MM.1S (cell line): ENCODE measurements at regions not wholly inside any gene's neighbourhood (a gene's known extent, or its start where the extent isn't known, plus 50 kb on each side); places are given as distances from the start of the nearest gene placed in this dataset.

Experiments used
- DNase-seq: peaks from one replicate; pipeline ENCODE4 v3.0.0-alpha.2; 2015
- H2AFZ ChIP-seq: fragments of 300-600 bp; sonication (generic); 2 replicates; pipeline ENCODE4 v1.6.0; 2016; ENCODE audit warnings: antibody characterized with exemption, low read length
- H3F3A ChIP-seq: fragments of 300-600 bp; sonication (generic); 2 replicates; pipeline ENCODE4 v1.6.1; 2016; ENCODE audit warnings: mild to moderate bottlenecking, antibody characterized with exemption, low read length, moderate library complexity, mixed read lengths; ENCODE audit not compliant: insufficient read depth
- H3K27ac ChIP-seq: fragments of 300-600 bp; sonication (generic); 2 replicates; pipeline ENCODE4 v1.5.1; 2016; ENCODE audit warnings: mild to moderate bottlenecking, low read length
- H3K27me3 ChIP-seq: fragments of 300-600 bp; sonication (generic); replicated peaks from 2 replicates; pipeline ENCODE4 v1.6.0; 2016; ENCODE audit warnings: low read length; ENCODE audit not compliant: insufficient read depth
- H3K36me3 ChIP-seq: fragments of 300-600 bp; sonication (generic); replicated peaks from 2 replicates; pipeline ENCODE4 v1.6.1; 2016; ENCODE audit warnings: mild to moderate bottlenecking, low read length, mixed read lengths; ENCODE audit not compliant: insufficient read depth
- H3K4me1 ChIP-seq: fragments of 300-600 bp; sonication (generic); 2 replicates; pipeline ENCODE4 v1.6.1; 2016; ENCODE audit warnings: low read length, mixed read lengths
- H3K4me2 ChIP-seq: fragments of 300-600 bp; sonication (generic); 2 replicates; pipeline ENCODE4 v1.6.0; 2016; ENCODE audit warnings: low read depth, low read length
- H3K4me3 ChIP-seq: fragments of 300-600 bp; sonication (generic); 2 replicates; pipeline ENCODE4 v1.5.1; 2016; ENCODE audit warnings: low read length, mixed read lengths
- H3K79me2 ChIP-seq: fragments of 300-600 bp; sonication (generic); 2 replicates; pipeline ENCODE4 v1.6.1; 2016; ENCODE audit warnings: mixed run types, low read length, mixed read lengths
- H3K9ac ChIP-seq: fragments of 300-600 bp; sonication (generic); 2 replicates; pipeline ENCODE4 v1.6.1; 2016; ENCODE audit warnings: low read length, mixed read lengths
- H3K9me2 ChIP-seq: fragments of 300-600 bp; sonication (generic); replicated peaks from 2 replicates; pipeline ENCODE4 v1.6.1; 2016; ENCODE audit warnings: mild to moderate bottlenecking, low read length, mixed read lengths; ENCODE audit not compliant: insufficient read depth
- H3K9me3 ChIP-seq: fragments of 300-600 bp; sonication (generic); replicated peaks from 2 replicates; pipeline ENCODE4 v1.6.1; 2016; ENCODE audit warnings: mild to moderate bottlenecking, low read length, mixed read lengths; ENCODE audit not compliant: insufficient read depth
- H4K20me1 ChIP-seq: fragments of 300-600 bp; sonication (generic); 2 replicates; pipeline ENCODE4 v1.6.1; 2016; ENCODE audit warnings: mild to moderate bottlenecking, low read length, moderate library complexity, mixed read lengths; ENCODE audit not compliant: insufficient read depth
- EZH2 ChIP-seq: fragments of 300-600 bp; sonication (generic); optimal IDR thresholded peaks from 2 replicates; pipeline ENCODE3; 2017; ENCODE audit warnings: low read depth, mild to moderate bottlenecking, antibody characterized with exemption, low read length, mixed read lengths
- EZH2phosphoT487 ChIP-seq: fragments of 300-600 bp; sonication (generic); IDR thresholded peaks from 2 replicates; pipeline ENCODE4 v1.6.1; 2018; ENCODE audit warnings: antibody characterized with exemption, low read length
- TF ChIP-seq, protein P1 (sequence below): fragments of 300-600 bp; sonication (generic); IDR thresholded peaks from 2 replicates; pipeline ENCODE4 v1.5.1; 2016; ENCODE audit warnings: antibody characterized with exemption, low read length, mixed read lengths

GRCh38 chr3:30461311-30461710 lies 145.1 kb upstream of the TGFBR2 start:
- TF ChIP-seq, protein P1, sequence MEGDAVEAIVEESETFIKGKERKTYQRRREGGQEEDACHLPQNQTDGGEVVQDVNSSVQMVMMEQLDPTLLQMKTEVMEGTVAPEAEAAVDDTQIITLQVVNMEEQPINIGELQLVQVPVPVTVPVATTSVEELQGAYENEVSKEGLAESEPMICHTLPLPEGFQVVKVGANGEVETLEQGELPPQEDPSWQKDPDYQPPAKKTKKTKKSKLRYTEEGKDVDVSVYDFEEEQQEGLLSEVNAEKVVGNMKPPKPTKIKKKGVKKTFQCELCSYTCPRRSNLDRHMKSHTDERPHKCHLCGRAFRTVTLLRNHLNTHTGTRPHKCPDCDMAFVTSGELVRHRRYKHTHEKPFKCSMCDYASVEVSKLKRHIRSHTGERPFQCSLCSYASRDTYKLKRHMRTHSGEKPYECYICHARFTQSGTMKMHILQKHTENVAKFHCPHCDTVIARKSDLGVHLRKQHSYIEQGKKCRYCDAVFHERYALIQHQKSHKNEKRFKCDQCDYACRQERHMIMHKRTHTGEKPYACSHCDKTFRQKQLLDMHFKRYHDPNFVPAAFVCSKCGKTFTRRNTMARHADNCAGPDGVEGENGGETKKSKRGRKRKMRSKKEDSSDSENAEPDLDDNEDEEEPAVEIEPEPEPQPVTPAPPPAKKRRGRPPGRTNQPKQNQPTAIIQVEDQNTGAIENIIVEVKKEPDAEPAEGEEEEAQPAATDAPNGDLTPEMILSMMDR: no peak
- TF ChIP-seq EZH2 (no peak), EZH2phosphoT487 (no peak)
- no peak overlapping the region for H3K27ac ChIP-seq

DNA sequence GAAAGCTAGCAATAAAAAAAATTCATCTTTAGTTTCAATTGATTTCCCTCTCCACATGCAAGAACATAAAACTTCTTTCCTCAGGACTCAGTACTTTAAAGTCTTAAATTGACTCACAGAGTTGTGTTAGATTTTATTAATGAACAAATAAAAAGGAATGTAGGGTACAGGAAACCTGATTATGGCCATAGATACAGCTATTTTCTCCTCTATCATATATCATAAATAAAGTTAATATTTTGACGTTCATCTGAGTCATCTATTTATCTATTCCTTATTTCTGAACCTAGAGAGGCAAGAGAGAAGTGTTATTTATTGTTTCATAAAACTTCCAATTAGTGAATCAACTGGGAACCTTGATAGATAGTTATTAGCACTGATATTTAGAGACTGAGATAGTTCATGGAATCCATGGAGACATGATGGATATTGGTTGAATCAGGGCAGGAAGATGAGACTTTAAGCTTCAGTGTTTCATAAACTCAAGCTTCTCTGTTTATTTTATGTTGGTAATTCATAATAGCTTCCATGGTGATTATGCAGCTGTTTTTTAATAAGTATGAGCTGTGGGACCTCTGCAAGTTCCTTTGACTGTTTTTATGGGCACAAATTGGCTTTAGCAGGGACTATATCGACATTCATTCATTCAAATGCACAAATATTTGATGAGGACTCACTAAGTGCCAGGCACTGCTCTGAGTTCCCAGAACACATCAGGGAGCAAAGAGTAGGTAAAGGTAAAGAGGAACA lies 143.5 kb upstream of the TGFBR2 start:
- Histone ChIP-seq H3K27me3 (no peaks in the 10 kb centered on the region), H3K9me3 (no peaks in the 10 kb centered on the region), H3K9ac (no peak overlapping the region), H3F3A (no peaks in the 10 kb centered on the region), H3K27ac (no peak overlapping the region), H3K79me2 (no peaks in the 10 kb centered on the region), H3K4me1 (no peaks in the 10 kb centered on the region), H3K4me2 (no peak overlapping the region), H4K20me1 (no peaks in the 10 kb centered on the region), H2AFZ (no peak overlapping the region), H3K4me3 (no peak overlapping the region), H3K36me3 (no peaks in the 10 kb centered on the region), H3K9me2 (no peaks in the 10 kb centered on the region)
- TF ChIP-seq, protein P1: no peak
- TF ChIP-seq EZH2 (no peak), EZH2phosphoT487 (no peak)
- DNase-seq: no peak

More at GRCh38 chr3:30461311-30461710, 145.1 kb upstream of the TGFBR2 start:
- Histone ChIP-seq H2AFZ (no peak overlapping the region), H3K9me3 (no peaks in the 10 kb centered on the region), H3K4me3 (no peak overlapping the region), H3K79me2 (no peaks in the 10 kb centered on the region), H3K27me3 (no peaks in the 10 kb centered on the region), H3K36me3 (no peaks in the 10 kb centered on the region), H4K20me1 (no peaks in the 10 kb centered on the region), H3K4me1 (no peaks in the 10 kb centered on the region), H3K4me2 (no peak overlapping the region), H3K9me2 (no peaks in the 10 kb centered on the region), H3F3A (no peaks in the 10 kb centered on the region), H3K9ac (no peak overlapping the region)
- no peak for DNase-seq

GRCh38 chr3:30464381-30464780 lies 142.0 kb upstream of the TGFBR2 start:
- DNase-seq: no peak
- Histone ChIP-seq H3F3A (no peaks in the 10 kb centered on the region), H3K27me3 (no peaks in the 10 kb centered on the region), H3K9ac (no peak overlapping the region), H4K20me1 (no peaks in the 10 kb centered on the region), H3K79me2 (no peaks in the 10 kb centered on the region), H3K9me2 (no peaks in the 10 kb centered on the region), H3K4me1 (no peaks in the 10 kb centered on the region), H3K4me2 (no peak overlapping the region), H3K36me3 (no peaks in the 10 kb centered on the region), H2AFZ (no peak overlapping the region), H3K9me3 (no peaks in the 10 kb centered on the region), H3K27ac (no peak overlapping the region), H3K4me3 (no peak overlapping the region)
- TF ChIP-seq EZH2 (no peak), EZH2phosphoT487 (no peak)
- TF ChIP-seq, protein P1: no peak
